ENCODE measurements at regions not wholly inside any gene's neighbourhood (a gene's known extent, or its start where the extent isn't known, plus 50 kb on each side); places are given as distances from the start of the nearest gene placed in this dataset.

- TF ChIP-seq, protein P1, sequence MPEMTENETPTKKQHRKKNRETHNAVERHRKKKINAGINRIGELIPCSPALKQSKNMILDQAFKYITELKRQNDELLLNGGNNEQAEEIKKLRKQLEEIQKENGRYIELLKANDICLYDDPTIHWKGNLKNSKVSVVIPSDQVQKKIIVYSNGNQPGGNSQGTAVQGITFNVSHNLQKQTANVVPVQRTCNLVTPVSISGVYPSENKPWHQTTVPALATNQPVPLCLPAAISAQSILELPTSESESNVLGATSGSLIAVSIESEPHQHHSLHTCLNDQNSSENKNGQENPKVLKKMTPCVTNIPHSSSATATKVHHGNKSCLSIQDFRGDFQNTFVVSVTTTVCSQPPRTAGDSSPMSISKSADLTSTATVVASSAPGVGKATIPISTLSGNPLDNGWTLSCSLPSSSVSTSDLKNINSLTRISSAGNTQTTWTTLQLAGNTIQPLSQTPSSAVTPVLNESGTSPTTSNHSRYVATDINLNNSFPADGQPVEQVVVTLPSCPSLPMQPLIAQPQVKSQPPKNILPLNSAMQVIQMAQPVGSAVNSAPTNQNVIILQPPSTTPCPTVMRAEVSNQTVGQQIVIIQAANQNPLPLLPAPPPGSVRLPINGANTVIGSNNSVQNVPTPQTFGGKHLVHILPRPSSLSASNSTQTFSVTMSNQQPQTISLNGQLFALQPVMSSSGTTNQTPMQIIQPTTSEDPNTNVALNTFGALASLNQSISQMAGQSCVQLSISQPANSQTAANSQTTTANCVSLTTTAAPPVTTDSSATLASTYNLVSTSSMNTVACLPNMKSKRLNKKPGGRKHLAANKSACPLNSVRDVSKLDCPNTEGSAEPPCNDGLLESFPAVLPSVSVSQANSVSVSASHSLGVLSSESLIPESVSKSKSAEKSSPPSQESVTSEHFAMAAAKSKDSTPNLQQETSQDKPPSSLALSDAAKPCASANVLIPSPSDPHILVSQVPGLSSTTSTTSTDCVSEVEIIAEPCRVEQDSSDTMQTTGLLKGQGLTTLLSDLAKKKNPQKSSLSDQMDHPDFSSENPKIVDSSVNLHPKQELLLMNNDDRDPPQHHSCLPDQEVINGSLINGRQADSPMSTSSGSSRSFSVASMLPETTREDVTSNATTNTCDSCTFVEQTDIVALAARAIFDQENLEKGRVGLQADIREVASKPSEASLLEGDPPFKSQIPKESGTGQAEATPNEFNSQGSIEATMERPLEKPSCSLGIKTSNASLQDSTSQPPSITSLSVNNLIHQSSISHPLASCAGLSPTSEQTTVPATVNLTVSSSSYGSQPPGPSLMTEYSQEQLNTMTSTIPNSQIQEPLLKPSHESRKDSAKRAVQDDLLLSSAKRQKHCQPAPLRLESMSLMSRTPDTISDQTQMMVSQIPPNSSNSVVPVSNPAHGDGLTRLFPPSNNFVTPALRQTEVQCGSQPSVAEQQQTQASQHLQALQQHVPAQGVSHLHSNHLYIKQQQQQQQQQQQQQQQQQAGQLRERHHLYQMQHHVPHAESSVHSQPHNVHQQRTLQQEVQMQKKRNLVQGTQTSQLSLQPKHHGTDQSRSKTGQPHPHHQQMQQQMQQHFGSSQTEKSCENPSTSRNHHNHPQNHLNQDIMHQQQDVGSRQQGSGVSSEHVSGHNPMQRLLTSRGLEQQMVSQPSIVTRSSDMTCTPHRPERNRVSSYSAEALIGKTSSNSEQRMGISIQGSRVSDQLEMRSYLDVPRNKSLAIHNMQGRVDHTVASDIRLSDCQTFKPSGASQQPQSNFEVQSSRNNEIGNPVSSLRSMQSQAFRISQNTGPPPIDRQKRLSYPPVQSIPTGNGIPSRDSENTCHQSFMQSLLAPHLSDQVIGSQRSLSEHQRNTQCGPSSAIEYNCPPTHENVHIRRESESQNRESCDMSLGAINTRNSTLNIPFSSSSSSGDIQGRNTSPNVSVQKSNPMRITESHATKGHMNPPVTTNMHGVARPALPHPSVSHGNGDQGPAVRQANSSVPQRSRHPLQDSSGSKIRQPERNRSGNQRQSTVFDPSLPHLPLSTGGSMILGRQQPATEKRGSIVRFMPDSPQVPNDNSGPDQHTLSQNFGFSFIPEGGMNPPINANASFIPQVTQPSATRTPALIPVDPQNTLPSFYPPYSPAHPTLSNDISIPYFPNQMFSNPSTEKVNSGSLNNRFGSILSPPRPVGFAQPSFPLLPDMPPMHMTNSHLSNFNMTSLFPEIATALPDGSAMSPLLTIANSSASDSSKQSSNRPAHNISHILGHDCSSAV (CRISPR knock-in tag; IDR thresholded peaks at IDR 0.05; ENCODE audit: borderline replicate concordance), result no peak
- TF ChIP-seq RFX3 (CRISPR knock-in tag; IDR thresholded peaks at IDR 0.05), result no peak
- TF ChIP-seq MED8 (CRISPR knock-in tag; IDR thresholded peaks at IDR 0.05; ENCODE audit: insufficient replicate concordance), result no peak
- no peak for TF ChIP-seq NAIF1 (CRISPR knock-in tag; IDR thresholded peaks at IDR 0.05; ENCODE audit: borderline replicate concordance)
- no peak for TF ChIP-seq ZSCAN25 (CRISPR knock-in tag; IDR thresholded peaks at IDR 0.05)
- peak; percentile 48; the same call in 1 of the 2 replicates for TF ChIP-seq SIX4 (CRISPR knock-in tag; IDR thresholded peaks at IDR 0.05)
- TF ChIP-seq NONO (IDR thresholded peaks at IDR 0.05), result no peak
- peak; percentile 62; the same call in 1 of the 2 replicates for TF ChIP-seq NONO (CRISPR knock-in tag; conservative IDR thresholded peaks at IDR 0.05)
- peak; percentile 78 for TF ChIP-seq ZNF264 (CRISPR knock-in tag; IDR thresholded peaks at IDR 0.05)
- TF ChIP-seq ZNF354B (CRISPR knock-in tag; IDR thresholded peaks at IDR 0.05), result no peak
- no peak for TF ChIP-seq FUBP1 (CRISPR knock-in tag; IDR thresholded peaks at IDR 0.05; ENCODE audit: borderline replicate concordance)
- TF ChIP-seq, protein P2, sequence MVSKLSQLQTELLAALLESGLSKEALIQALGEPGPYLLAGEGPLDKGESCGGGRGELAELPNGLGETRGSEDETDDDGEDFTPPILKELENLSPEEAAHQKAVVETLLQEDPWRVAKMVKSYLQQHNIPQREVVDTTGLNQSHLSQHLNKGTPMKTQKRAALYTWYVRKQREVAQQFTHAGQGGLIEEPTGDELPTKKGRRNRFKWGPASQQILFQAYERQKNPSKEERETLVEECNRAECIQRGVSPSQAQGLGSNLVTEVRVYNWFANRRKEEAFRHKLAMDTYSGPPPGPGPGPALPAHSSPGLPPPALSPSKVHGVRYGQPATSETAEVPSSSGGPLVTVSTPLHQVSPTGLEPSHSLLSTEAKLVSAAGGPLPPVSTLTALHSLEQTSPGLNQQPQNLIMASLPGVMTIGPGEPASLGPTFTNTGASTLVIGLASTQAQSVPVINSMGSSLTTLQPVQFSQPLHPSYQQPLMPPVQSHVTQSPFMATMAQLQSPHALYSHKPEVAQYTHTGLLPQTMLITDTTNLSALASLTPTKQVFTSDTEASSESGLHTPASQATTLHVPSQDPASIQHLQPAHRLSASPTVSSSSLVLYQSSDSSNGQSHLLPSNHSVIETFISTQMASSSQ (IDR thresholded peaks at IDR 0.05; ENCODE audit: low read depth), result peak; percentile 99
- TF ChIP-seq, protein P2 (CRISPR knock-in tag; IDR thresholded peaks at IDR 0.05; ENCODE audit: borderline replicate concordance), result peak; percentile 99
- peak; percentile 89 for TF ChIP-seq TCF7 (IDR thresholded peaks at IDR 0.05; ENCODE audit: low read depth)
- peak; percentile 72; the same call in 1 of the 2 replicates for TF ChIP-seq ZMYM2 (CRISPR knock-in tag; IDR thresholded peaks at IDR 0.05)
- TF ChIP-seq ZNF747 (CRISPR knock-in tag; IDR thresholded peaks at IDR 0.05; ENCODE audit: borderline replicate concordance), result no peak
Measured at GRCh38 chr2:226657340-226658053, 142.1 kb downstream of the IRS1 start (continued).
